NOMO-1 treated with DMSO at 0.1 percent for 48 hours (cell line): ENCODE measurements at regions not wholly inside any gene's neighbourhood (a gene's known extent, or its start where the extent isn't known, plus 50 kb on each side); places are given as distances from the start of the nearest gene placed in this dataset.
A peak's percentile ranks its signal among the peaks of the same experiment; 100 is the strongest.
"Not testable (repeated sequence)": the region's sequence is repeated elsewhere in the genome, so short reads cannot be mapped to it uniquely, and the experiment has no call there.

Experiments
- DNase-seq: peaks from one replicate; lab custom pipeline; 2025; ENCODE audit not compliant: unreplicated experiment; lab: John Stamatoyannopoulos, UW

DNA sequence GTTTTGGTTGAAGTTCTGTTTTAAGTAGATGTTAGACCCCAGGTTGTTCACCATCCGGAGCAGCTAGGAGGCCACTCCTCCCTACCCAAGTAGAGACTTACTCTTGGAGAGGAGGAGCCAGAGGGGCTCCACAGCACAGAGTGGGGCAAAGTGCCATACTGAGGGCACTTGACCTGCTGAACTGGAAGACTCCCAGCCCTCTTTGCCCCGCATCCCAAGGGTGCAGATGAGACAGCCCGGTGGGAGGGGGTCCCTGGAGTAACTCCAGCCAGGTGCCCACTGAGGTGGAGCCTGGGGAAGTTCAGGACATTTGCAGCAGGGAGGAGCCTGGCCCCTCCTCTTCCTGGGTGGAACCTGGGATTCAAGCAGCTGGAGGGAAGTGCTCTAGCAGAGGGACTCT lies 102.1 kb upstream of the GPR6 start:
- DNase-seq: no peak

- no peak for DNase-seq
Measured at GRCh38 chr6:109877028-109878004, 100.8 kb upstream of the GPR6 start.

DNA sequence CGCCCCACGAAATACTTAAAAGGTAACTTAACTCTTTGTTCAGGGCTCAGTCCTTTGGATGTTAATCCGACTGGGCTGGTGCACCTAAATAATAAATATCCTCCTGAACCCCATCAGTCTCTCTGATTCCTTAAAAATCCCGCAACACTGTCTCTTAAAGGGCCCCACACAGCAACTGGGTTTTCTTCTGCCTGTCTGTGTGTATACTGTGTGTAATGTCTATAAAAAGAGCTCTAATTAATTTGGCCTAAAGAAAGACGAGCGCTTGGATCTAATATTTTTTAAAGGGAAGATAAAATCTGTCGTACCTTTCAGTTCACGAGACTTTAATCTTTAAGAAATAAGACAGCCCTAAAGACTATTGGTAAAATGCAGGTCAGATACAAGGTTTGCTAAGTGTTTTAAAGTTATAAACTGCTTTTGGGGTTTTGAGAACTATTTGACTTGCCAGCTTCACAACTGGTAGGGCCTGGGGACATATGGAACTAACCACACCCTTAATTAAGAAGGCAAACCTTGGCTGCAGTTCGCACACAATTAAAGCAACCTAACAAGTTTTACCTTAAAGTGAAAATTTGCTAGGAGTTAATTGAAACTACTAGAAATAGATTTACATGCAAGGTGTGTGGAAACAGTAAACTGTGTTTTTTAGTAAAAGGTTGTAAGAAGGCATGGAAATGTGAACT lies 100.0 kb upstream of the GPR6 start:
- DNase-seq: not testable (repeated sequence)

GRCh38 chr6:109879081-109879480 lies 99.0 kb upstream of the GPR6 start:
- not testable (repeated sequence) for DNase-seq

- DNase-seq: no peak
Measured at GRCh38 chr6:109879521-109879920, 98.6 kb upstream of the GPR6 start.

GRCh38 chr6:109881069-109881468 lies 97.0 kb upstream of the GPR6 start:
- not testable (repeated sequence) for DNase-seq

DNA sequence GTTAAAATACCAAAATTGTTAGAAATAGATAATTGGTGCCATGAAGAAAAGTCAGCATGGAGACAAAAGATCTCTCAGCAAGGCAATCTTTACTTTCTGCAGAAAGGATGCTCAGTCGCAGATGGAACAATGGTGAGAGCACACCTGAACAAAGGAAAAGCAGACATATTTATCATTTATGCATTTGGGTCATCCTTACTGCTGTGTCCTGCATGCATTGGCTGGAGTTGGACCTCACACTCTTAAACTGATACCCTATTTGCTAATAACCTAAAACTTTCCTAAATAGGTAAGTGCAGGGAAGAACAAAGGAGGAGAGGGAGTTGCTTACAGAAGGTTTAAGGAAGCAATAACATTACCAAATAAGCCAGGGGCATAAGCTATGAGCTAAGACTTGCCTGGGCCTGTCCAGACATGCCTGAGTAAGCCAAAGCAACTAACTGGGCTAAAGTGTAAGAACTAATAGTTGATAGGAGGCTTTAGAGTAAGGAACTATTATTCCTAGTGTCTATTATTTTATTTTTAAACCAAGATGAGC lies 96.1 kb upstream of the GPR6 start:
- DNase-seq: peak; percentile 23

- DNase-seq: peak; percentile 90
Measured at GRCh38 chr6:109891924-109892323, 86.2 kb upstream of the GPR6 start.

GRCh38 chr6:109892451-109893435 lies 85.4 kb upstream of the GPR6 start:
- DNase-seq: no peak

DNA sequence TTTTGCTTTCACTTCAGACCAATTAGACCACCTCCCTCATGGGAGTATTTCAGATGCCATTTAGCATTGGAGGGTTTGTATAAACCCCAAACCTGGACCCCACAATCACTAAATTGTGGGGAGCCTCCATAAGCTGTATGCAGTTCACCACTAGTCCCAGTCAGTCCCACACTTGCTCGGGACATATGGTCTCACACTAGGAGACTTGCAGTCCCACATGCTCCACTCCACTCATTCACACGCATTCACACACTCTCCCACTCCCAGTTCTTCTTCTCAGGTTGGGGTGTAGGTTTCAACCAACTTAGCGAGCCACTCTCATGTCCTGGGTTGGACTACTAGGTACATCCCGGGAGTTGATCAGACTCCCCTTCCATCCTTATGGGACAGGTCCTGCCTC lies 84.5 kb upstream of the GPR6 start:
- DNase-seq: no peak

DNA sequence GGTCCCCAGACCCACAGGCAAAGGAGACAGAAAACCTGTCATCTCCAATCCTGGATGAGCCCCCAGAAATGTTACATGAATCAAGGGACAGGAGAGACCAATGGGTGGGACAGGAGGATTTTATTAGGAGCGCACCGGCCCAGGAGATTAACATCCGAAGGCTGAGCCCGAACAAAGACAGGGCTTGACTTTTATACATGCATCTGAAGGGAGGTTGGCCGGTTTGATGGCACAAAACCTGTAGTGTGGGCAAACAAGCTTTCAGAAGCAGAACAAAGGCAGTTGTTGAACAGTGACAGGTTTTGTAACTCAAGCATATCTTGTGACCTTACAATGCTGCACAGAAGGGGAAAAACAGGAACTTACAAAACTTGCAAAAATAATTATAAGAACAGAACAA lies 83.9 kb upstream of the GPR6 start:
- DNase-seq: peak; percentile 92

GRCh38 chr6:109896341-109896740 lies 81.8 kb upstream of the GPR6 start:
- no peak for DNase-seq

- no peak for DNase-seq
Measured at GRCh38 chr6:109897025-109897424, 81.1 kb upstream of the GPR6 start.

DNA sequence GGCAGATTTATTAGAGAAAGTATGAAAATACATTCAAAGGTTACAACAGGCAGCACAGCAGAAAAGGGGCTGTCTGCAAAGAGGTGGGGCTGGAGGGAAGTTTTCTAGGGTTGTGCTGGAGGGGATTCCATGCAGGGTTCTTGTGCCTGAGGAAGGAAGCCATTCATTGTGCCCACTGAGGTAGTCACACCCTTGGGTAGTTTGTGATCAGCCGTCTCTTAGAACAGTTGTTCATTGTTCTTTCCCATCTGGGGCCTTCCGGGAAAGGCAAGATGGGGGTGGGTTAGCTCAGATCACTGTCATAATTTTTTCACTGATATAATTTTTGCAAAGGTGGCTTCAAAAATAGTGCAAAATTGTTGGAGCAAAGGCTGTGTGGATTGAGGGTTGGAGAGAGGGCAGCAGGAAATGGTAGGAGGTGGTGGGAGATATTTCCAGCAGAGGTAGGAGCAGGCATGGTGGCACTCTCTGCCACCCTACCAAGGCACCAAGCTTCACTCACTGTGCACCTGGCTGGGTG lies 80.5 kb upstream of the GPR6 start:
- DNase-seq: no peak

DNA sequence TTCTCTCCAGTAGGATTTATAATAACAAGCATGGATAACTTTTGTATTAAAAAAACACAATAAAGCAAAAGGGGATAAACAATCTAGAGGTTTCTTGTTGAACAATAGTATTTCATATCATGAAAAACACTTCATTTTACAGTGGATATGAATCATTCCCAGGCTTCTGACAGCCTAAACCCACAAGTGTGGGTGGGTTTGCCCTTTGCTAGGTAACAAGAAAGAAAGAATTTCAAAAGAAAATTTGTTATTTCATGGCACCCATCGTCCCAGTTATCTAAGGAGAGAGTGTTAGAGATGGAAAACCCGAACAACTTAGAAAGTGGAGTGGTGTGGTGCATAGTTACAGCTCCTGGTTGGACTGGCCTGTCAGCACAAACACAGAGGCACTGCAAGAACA lies 76.1 kb upstream of the GPR6 start:
- no peak for DNase-seq

- DNase-seq: no peak
Measured at GRCh38 chr6:109902870-109903269, 75.2 kb upstream of the GPR6 start.

DNA sequence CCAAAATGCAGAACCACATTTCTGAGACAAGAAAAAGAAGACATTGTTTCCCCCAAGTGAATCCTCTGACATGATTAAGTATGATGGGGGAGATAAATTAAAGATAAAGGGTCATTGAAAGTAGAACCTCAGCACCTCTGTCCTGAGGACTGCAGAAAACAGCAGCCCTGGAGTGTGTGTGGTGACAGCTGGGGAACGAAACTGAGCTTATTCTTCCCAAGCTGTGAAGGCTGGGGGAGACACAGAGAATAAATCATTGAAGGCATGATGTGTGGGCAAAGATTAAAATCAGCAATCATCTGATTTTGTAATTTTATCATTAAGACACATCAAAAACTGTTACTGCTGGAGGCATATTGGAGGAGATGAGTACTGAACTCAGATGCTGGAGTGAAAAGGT lies 67.5 kb upstream of the GPR6 start:
- no peak for DNase-seq

DNA sequence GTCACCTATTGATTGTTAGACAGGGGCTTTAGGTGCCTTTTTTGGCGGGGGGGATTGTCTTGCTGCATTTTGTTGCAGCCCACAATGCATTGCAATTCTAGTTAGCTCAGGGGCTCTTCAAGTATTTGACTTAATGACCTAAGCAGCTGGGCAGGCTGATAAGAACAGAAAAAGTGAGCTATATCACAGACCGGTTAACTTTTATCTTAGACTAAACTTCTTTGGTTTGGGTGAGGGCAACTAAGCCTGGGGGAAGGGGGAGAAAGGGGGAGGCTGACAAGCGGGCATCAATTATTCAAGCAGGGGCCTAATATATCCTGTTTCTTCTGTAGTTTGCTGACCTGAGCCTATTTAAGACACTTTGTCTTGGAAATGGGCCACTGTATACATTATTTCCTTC lies 66.0 kb upstream of the GPR6 start:
- DNase-seq: no peak

DNA sequence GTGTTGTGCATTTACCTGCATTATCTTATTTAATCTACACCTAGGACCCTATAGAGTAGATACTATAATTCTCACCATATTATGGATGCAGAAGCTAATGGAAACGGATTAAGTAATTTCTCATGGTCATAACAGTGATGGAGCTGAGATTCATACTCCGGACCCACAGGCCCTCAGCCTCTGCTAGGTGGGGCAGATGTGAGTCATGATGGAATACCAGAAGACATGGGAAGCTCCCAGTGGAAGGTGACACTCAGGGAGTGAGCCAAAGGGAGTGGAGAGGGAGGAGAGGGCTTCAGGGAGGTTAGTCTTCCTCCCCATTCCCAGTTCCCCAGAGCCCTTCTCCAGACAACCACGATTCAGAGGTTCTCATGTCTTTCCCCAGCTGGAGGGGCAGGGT lies 65.2 kb upstream of the GPR6 start:
- no peak for DNase-seq

GRCh38 chr6:109915748-109916147 lies 62.4 kb upstream of the GPR6 start:
- DNase-seq: not testable (repeated sequence)

DNA sequence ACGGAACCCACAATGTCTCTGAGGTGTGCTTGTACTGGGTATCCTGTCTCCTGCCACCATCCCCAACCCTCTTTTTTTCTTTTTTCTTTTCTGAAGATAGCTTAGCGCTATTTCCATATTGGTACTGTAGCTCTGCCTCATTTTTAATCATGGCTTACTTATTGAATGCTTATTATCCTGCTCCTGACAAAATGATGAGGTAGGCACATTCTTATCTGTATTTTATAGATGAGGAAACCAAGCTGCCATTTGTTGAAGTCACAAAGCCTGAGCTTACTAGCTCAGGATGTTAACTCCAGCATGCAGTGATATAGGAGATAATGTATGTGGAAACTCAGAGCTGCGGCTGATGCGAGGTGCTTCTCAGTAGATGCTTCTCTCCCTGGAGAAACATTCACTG lies 61.4 kb upstream of the GPR6 start:
- no peak for DNase-seq
